HUDEP-2 (cell line): ENCODE measurements at regions not wholly inside any gene's neighbourhood (a gene's known extent, or its start where the extent isn't known, plus 50 kb on each side); places are given as distances from the start of the nearest gene placed in this dataset.

Experiments used
- DNase-seq, 76 experiments: peaks; one replicate each; lab custom pipeline; 2025; ENCODE audit not compliant: unreplicated experiment in 76 of 76; lab: John Stamatoyannopoulos, UW

- DNase-seq = no peak
These were observed 934.9 kb downstream of the BRD1 start for GRCh38 chr22:48892578-48893287.

DNA sequence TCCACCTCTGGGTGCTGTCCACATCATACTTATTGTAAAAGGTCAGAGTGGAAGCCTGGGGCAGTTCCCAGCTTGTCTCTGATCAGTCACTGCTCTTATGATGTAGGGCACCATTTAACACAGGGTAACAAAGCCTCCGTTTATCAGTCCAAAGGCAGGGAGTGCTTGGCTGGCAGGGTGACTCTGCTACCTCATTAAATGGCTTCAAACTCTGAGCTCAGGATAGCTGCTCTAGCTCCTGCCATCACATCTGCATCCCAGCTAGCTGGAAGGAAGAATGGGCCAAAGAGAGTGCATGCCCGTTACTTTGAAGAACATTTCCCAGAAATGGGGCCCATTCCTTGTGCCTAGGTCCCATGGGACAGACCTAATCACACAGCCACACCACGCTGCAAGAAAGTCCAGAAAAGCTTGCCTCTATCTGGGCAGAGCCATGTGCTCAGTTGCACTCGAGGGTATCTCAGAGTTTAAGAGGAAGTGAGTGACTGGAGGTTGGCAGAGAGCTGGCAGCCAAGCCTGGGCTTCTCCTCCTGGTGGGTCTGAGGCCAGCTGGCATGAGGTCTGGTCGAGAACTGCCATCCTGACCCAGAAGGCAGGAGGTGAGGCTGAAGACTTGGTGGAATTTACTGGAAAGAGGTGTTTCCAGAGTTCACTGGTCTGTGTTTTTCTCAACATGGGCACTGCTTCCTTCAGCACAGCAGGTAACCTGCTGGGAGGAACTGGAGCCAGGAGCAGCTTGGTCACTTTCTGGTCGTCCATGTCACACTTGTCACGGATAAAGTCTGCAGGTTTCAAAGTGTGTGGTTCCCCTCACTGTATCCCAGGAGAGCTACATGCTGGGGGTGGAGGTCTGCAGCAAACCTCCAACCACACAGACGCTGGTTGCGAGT is 935.7 kb downstream of the BRD1 start:
- no peak for DNase-seq

- DNase-seq = no peak
These were observed 936.7 kb downstream of the BRD1 start for GRCh38 chr22:48890693-48891554.

DNA sequence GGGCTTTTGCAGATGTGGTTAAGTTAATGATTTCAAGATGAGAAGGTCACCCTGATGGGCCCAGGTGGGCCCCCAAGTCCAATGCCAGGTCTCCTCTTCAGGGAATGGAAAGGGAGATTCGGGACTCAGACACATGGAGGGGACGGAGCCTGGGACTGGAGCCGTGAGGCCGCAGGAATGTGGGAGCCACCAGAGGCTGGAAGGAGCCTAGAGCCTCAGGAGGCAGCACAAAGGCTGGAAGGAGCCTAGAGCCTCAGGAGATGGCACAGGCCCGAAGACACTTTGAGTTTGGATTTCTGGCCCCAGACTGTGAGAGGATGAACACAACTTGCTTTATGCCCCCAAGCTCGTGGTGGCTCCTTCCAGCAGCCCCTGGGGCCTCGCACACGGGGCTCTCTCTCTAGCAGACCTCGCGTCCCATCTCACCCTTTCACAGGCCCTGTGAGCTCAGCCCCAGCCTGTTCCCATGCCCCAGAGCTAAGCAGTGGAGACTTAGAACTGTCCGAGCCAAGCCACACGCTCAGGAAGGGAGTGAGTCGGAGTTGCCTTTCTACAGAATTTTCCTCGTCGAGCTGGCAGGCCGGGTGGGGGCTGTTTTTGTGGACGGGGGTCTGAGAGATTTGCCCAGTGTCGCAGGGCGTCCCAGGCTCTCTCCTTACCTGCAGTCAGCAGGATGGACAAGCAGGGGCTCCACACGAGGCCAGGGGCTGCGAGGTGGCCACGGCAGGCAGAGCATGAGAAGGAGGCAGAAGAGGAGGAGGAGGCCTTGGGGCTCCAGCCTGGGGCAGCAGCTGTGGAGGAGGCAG is 937.6 kb downstream of the BRD1 start:
- no peak for DNase-seq

DNA sequence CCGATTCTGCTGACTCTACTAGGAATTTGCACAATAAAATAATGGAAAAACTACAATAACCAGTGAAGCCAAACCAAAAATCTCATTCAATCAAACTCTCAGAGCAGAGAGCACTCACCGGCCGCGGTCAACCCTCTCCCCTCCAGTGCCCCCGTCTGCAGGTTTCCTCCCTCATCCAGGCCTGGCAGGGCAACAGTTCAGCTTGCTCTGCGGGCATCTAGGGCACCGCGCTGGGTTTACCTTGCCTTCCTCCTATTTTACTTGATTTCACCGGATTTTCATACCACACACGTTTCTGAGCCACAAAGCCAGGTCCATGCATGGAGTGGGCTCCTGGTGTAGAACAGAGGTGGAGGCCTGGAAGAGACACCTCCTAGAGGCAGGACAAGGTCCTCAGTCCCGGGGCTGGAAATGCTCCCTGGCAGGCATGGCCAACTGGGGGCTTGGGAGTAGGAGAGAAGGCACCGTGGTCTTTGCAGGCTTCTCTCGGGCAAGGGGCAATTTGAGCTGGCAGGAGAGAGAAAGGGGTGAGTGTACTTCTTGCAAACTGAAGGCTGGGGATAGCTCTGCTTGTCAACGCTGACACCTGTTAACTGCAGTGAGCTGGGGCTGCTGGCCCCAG is 938.4 kb downstream of the BRD1 start:
- DNase-seq = no peak

GRCh38 chr22:48888466-48889208 is 939.0 kb downstream of the BRD1 start:
- DNase-seq = no peak

GRCh38 chr22:48887394-48888332 is 940.0 kb downstream of the BRD1 start:
- DNase-seq = no peak

DNA sequence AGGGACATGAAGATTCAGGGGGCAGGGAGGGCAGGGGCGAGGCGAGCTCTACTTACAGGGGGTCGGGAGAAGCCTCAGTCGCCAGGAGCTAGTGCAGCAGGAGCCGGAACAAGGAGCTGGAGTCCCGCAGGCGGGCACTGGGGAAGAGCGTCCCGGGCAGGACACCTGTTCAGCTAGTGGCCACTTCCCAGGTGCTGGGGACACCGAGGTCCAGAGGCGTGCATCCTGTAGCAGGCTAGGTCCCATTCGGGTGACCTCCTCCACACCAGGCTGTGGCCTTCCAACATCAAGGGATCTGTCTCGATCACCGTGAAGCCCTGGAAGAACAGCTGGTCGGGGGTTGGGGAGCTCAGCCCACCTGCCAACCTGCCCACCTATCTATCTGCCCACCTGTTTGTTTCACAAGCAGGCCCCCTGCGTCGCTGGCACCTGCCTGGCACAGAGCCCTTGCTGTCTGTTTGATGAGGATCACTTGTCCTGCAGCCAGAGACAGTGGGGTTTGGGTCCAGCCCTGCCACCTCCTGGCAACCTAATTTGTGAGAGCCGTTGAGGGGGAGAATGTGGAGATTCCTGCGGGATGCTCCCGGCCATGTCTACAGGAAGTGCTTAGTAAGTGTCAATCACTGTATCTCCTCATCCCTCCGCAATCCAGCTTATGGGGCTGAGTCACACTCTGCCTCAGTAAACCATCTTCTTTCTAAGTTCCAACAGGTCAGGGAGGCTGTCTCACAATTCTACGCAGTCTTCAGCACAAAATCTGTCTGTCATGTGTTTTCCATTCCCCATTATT is 940.9 kb downstream of the BRD1 start:
- DNase-seq = no peak

DNA sequence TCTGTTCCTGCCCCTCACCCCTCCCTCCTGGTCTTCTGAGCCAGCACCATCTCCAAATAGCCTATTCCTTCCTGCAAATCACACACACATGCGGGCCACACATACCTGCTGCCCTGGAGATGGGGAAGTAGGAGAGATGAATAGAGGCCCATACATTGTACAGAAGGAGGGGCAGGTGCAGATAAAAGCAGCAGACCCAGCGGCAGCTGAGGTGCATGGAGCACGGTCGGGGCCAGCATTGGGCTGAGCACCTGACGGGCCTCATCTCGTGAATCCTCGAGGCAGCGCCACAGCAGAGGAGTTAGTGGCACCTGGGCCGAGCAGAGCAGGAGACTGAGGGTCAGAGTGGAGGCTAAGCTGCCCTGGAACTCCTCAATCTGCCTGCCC is 941.8 kb downstream of the BRD1 start:
- DNase-seq = no peak

GRCh38 chr22:48885271-48885918 is 942.3 kb downstream of the BRD1 start:
- DNase-seq = no peak

GRCh38 chr22:48884786-48885185 is 942.9 kb downstream of the BRD1 start:
- DNase-seq = no peak

DNA sequence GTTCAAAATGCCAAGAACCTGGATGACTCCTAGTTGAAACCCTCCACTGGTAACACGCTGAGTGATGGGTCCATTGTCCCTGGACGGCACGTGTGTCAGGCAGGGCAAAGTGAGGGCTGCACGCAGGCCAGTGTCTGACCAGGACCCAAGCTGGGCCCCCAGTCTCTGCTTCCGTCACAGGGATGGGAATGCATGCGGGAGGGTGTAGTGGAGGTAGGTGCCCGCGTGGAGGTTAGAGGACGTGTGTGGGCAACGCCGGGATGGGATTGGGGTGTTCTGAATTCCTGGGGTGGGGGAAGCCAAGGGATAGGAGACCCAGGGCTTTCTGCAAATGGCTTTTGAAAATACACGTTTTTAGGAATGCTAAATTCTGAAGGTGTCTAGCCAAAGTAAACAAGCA is 943.3 kb downstream of the BRD1 start:
- no peak for DNase-seq

DNA sequence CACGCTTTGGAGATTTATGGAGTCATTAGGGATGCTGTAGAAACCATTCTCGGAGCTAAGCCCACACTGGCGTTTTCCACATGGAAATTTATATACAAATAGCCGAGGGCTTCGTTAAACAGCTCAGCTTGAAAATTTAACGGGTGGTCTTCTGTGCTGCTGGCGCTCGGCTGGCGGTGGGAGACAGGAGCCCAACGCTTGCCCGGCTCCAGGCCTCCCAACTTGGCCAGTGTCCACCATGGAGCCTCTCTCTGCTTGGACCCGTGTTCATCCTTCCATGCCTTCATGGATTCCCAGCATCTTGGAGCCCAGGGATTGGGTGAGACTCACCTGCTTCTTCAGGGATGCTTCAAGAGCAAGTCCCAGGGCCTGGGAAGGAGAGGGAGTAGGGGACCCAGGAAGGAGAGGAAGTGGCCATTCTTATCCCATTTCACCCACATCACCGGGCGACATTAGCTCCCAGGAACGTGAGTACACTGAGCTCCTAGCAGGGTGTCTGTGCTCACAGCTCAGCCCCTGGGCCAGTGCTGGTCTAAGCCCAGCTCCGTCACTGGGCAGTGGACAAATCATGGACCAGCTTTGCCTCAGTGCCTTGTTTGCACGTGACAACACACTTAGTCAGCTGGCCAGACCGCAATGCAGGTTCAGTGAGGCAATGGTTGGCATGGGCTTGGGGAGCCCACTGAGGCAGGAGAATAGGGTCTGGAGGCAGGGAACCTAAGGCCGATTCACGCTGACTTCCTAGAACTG is 944.3 kb downstream of the BRD1 start:
- no peak for DNase-seq

- no peak for DNase-seq
These were observed 945.0 kb downstream of the BRD1 start for GRCh38 chr22:48882636-48883200.

- no peak for DNase-seq
These were observed 946.2 kb downstream of the BRD1 start for GRCh38 chr22:48881326-48881980.
